NCI-H345 (cell line): ENCODE measurements at regions not wholly inside any gene's neighbourhood (a gene's known extent, or its start where the extent isn't known, plus 50 kb on each side); places are given as distances from the start of the nearest gene placed in this dataset.
"Not testable (repeated sequence)": the region's sequence is repeated elsewhere in the genome, so short reads cannot be mapped to it uniquely, and the experiment has no call there.

ENCODE experiments used
- DNase-seq: peaks from one replicate; lab custom pipeline; 2025; lab: John Stamatoyannopoulos, UW

DNA sequence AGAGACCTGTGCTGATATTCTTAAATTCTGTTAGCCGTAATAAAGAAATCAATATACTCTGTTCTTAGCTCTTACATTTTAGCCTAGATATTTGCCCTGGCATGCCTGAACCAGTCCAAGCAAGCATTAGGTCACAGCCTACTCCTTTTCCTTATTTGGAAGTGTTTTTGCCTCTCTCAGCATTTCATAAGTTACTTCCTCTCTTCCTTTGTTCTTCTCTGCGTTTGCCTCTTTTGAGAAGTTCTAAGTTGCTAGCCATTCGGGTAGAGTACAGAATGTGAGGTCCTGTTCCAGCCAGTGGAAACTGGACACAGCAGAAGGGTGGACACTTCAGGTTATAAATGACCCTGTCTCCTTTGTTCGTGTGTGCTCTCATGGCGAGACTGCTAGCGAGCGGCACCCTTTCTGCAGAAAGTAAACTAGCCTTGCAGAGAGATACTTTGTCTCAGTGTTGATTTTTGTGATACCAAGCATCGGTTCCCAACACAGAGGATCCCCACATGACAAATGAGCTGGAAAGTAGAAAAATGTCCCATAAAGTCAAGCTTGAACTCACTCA lies 75.0 kb upstream of the FAM153A start:
- DNase-seq = not testable (repeated sequence)

DNA sequence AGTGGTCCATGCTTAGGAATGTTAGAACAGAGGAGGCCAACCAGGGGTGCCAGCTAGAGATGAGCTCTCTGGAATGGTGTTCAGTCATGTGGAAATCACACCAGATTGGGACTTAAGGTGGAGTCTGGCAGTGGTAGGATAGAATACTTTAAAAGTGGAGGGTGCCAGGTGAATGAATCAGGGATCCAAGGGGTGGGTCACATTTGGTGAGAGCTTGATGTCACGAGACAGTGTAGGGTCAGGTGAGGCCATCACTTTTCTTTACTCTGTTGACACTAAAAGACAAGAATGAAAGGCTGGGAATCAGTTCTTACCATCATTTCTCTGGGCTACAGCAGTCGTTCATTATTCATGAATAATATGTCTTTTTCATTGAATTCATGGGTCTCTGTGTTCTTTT lies 73.8 kb upstream of the FAM153A start:
- not testable (repeated sequence) for DNase-seq

DNA sequence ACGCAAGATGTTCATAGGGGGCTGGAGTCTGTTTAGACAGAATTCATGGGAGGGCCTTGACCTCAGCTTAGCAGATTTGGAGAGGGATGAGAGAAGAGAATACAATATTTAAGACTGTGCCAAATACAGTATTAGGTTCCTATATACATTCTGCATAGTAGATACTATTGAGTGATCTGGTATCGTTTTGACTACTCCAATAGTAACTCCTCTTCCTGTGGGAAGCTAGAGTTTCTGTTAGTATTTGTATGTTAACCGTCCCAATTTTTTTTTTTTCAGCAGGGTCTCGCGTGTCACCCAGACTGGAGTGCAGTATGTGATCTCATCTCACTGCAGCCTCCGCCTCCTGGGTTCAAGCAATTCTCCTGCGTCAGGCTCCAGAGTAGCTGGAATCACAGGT lies 65.2 kb upstream of the FAM153A start:
- not testable (repeated sequence) for DNase-seq

DNA sequence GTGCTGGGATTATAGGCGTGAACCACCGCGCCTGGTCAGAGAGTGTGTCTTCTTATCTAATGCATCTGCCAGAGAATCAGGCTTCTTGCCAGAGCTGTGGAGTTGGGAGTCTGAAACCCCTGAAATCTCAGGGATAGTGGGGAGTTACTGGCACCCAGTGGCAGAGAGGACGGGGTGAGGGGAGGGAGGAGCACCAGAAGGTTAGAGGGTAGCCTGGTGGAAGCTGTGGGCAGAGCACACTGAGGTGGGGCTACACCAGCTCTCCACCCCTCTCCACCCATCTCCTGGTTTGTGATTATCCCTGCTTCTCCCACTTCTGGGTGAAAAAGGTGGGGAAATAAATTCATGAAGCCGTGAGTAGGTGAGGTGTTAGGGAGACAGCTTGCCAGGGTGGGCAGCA lies 63.9 kb upstream of the FAM153A start:
- not testable (repeated sequence) for DNase-seq

DNA sequence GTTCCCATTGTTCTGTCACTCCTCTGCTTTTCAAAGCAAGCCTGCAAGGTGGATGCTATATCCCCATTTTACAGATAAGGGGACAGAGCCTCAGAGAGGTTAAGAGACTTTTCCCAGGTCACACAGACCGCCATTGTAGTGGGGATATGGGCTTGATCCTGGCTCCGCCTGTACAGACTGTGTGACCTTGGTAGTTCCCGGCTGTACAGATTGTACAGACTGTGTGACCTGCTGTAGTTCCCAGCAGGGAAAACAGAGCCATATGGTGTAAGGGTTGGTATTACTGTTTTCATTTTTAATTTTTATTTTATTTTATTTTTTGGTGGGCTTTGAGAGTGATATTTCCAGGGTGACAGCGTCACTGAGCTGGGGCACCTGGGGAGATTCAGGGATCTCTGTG lies 63.2 kb upstream of the FAM153A start:
- DNase-seq = not testable (repeated sequence)

DNA sequence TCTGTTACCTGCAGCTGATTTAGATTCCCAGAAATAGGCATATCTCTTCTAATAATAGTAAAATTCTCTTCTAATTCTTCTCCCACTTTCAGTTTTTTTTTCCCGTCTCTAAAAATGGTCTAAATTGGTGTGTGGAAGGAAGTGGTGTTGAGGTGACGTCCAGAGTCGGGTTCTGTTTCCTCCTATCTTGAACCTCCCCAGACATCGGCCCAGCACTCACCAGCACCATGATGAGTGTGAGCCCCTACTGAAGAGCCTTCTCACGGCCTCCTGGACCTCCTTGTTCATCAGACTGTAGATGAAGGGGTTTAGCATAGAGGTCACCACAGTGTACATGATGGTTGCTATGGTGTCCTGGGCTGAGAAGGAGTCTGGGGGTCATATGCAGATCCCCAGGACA lies 53.5 kb upstream of the FAM153A start:
- not testable (repeated sequence) for DNase-seq
